Omental fat pad (tissue), 3 donors: ENCODE measurements at regions not wholly inside any gene's neighbourhood (a gene's known extent, or its start where the extent isn't known, plus 50 kb on each side); places are given as distances from the start of the nearest gene placed in this dataset.

ENCODE experiments used
- ATAC-seq: fragments of 150-250 bp; one replicate; pipeline ENCODE4 v1.9.1; 2016; ENCODE audit warnings: mild to moderate bottlenecking, moderate library complexity; ENCODE audit not compliant: low FRiP score
- DNase-seq: peaks from one replicate; pipeline ENCODE4 v3.0.0-alpha.2; 2019; ENCODE audit warnings: low spot score
- TF ChIP-seq, protein P1 (sequence below), 3 donors: fragments of 450-650 bp; IDR thresholded peaks; one replicate each; pipeline ENCODE4 v1.5.1; 2016 to 2017; ENCODE audit warnings: antibody characterized with exemption in 3 of 3, mild to moderate bottlenecking in 3 of 3, moderate library complexity in 2 of 3

DNA sequence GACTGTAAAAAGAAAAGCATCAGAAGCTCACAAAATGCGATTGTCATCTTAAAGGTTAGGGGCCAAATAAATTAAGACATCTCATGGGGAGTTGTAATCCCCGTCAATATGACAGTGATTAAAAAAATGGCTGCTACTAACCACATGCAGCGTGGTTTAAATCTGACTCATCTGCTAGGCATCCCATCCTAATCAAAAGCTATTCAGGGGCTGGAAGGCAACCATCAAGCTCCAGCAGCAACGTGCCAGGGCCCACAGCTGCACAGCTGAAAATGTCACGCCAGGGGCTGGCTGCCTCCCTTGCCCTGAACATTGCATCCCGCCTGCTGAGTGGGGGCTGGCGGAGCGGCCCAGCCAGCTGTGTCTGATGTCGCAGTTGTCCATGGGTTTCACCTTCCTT lies 66.3 kb upstream of the FRMD4A start:
- DNase-seq, result no peak
- TF ChIP-seq, protein P1, sequence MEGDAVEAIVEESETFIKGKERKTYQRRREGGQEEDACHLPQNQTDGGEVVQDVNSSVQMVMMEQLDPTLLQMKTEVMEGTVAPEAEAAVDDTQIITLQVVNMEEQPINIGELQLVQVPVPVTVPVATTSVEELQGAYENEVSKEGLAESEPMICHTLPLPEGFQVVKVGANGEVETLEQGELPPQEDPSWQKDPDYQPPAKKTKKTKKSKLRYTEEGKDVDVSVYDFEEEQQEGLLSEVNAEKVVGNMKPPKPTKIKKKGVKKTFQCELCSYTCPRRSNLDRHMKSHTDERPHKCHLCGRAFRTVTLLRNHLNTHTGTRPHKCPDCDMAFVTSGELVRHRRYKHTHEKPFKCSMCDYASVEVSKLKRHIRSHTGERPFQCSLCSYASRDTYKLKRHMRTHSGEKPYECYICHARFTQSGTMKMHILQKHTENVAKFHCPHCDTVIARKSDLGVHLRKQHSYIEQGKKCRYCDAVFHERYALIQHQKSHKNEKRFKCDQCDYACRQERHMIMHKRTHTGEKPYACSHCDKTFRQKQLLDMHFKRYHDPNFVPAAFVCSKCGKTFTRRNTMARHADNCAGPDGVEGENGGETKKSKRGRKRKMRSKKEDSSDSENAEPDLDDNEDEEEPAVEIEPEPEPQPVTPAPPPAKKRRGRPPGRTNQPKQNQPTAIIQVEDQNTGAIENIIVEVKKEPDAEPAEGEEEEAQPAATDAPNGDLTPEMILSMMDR (IDR thresholded peaks at IDR 0.05), result no peak
- ATAC-seq, result peak; percentile 82

DNA sequence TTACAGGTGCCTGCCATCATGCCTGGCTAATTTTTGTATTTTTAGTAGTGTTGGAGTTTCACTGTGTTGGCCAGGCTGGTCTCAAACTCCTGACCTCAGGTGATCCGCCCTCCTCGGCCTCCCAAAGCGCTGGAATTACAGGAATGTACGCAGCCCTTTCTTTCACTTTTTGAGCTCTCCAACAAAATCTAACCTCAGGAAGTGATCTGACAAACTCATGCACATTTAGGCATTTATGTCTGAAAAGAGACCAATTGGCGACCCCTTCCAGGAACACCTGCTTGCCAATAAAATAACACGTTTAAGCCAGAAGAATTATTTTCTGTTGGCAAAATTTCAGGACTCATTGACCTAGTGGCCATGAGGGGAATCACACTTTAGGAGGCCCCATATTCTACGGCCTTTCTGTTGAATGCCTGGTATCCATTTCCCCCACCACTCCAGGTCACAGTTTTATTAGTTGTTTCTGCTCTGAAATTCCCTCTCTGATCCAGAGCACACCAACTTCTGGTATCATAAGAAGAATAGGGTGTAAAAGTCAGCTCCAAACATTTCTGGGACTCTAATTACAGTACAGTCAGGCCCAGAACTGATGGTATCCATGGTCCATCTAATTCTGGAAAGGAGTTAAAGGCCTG lies 65.8 kb upstream of the FRMD4A start:
- DNase-seq (no peak), ATAC-seq (peak; percentile 25)
- TF ChIP-seq, protein P1 (IDR thresholded peaks at IDR 0.05), result no peak

GRCh38 chr10:14394179-14394578 lies 63.5 kb upstream of the FRMD4A start:
- no peak for ATAC-seq
- no peak for DNase-seq
- TF ChIP-seq, protein P1 (IDR thresholded peaks at IDR 0.05), result no peak

DNA sequence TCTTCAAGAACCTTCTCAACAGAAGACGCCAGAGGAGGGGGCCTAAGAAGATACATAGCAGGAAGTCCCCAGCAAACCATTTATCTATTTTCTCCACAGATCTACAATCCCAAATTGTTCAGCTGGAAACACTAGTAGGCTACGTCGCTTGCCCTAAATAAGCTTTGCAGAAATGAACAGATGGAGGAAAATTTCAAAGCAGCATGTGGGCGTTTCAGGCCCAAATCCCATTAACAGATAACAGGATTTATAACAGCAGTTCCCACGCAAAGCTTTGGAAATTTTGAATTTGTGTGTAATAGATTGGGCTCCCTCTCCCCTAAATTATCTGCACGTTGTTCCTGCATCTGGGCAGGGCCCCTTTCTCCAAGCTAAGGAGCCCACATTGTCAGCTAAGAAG lies 60.6 kb upstream of the FRMD4A start:
- DNase-seq (no peak), ATAC-seq (no peak)
- TF ChIP-seq, protein P1 (IDR thresholded peaks at IDR 0.05), result no peak

DNA sequence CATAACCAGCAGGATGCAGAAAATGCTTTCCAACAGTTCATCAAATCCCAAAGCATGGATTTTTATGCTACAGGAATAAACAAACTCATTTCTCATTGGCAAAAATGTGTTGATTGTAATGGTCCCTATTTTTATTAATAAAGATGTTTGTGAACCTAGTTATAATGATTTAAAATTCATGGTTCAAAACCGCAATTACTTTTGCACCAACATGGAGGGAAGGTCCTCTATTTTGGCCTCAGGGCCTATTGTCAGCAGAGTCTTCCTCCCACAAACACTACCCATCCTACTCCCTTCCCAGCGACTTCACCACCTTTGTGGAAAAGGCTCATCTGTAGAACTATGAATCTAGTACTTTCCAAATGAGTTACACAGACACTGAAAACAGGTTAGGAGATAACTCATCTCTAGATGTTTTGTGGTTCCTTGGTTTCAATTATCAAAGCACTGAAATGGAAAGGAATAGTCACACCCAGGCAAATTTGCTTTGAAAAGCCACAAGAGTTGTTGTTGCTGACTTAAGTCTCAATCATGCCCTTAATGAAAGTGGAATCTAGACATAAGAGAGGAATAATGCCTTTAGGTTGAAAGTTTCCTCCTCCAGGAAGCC lies 59.4 kb upstream of the FRMD4A start:
- DNase-seq, result no peak
- no peak for ATAC-seq
- TF ChIP-seq, protein P1 (IDR thresholded peaks at IDR 0.05), result no peak

DNA sequence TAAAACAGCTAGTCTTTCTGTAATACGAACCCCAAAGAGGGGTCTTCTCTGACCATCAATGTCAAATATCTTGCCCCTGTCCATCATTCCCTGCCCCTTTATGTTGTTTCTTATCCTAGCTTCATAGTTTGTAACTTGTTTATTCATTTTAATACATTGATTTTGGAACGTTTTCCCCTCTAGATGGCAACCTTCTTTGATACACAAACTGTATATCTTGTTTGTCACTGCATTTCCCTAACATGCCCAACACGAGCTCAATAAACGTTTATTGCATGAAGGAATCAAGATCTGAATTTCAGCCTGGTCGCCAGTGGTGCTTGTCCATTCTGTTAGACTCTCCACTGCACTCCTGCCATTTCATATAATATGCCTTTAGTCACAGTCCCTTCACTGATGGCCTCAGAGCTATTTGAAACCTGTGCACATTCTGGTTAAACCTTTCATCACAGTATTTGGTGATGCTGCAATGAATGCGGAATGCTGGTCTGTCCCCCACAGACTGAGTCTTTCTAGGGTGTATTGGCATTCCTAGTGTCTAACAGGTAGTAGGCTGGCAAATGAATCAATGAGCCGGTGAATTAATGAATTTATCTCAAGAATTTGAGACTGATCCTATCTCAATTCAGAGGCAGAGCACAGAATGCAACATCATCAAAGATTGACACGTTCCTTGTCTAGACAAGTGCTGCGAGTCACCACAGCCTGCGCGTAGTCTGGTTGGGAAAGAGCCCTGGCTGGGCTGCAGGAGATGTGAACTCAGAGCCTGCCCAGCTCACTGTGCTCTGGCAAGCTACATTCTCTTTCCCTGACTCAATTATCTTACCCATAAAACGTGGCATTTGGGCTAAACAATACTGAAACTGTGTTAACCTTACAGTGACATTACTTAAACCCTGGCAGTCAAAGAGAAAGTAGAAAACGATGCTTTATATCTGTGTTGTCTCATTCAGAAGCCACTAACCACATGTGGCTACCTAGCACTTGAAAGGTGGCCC lies 55.2 kb upstream of the FRMD4A start:
- DNase-seq, result no peak
- ATAC-seq, result peak; percentile 64
- TF ChIP-seq, protein P1 (IDR thresholded peaks at IDR 0.05), result no peak
